GM23338 (cell line): ENCODE measurements at regions not wholly inside any gene's neighbourhood (a gene's known extent, or its start where the extent isn't known, plus 50 kb on each side); places are given as distances from the start of the nearest gene placed in this dataset.

Experiments
- ATAC-seq: fragments of 200-7000 bp; cut with Tn5 transposase; 3 replicates; pipeline ENCODE4 v1.9.1; 2020
- DNase-seq: peaks from one replicate; pipeline ENCODE4 v3.0.0-alpha.2; 2015; ENCODE audit warnings: low spot score
- H2AFZ ChIP-seq: fragments of 200-600 bp; sonication (generic); 2 replicates; pipeline ENCODE4 v1.8.0; 2016; ENCODE audit warnings: antibody characterized with exemption, mild to moderate bottlenecking, moderate library complexity
- H3F3A ChIP-seq: fragments of 200-600 bp; sonication (generic); replicated peaks from 2 replicates; pipeline ENCODE4 v1.8.0; 2017; ENCODE audit warnings: antibody characterized with exemption, mixed run types, low read depth
- H3K27ac ChIP-seq: fragments of 200-600 bp; sonication (generic); 2 replicates; pipeline ENCODE4 v1.6.1; 2016; ENCODE audit warnings: low read depth
- H3K27me3 ChIP-seq: fragments of 200-600 bp; sonication (generic); 2 replicates; pipeline ENCODE4 v1.8.0; 2016; ENCODE audit warnings: mild to moderate bottlenecking, mixed run types, moderate library complexity; ENCODE audit not compliant: insufficient read depth
- H3K36me3 ChIP-seq: fragments of 200-600 bp; sonication (generic); 2 replicates; pipeline ENCODE4 v1.8.0; 2016; ENCODE audit warnings: mild to moderate bottlenecking; ENCODE audit not compliant: insufficient read depth
- H3K4me1 ChIP-seq: fragments of 200-600 bp; sonication (generic); 2 replicates; pipeline ENCODE4 v1.8.0; 2016; ENCODE audit warnings: mild to moderate bottlenecking, moderate library complexity; ENCODE audit not compliant: insufficient read depth
- H3K4me2 ChIP-seq: fragments of 200-600 bp; sonication (generic); 2 replicates; pipeline ENCODE4 v1.7.1; 2017; ENCODE audit warnings: mixed run types
- H3K4me3 ChIP-seq: fragments of 200-600 bp; sonication (generic); 2 replicates; pipeline ENCODE4 v1.6.1; 2016; ENCODE audit warnings: mixed run types
- H3K79me2 ChIP-seq: fragments of 200-600 bp; sonication (generic); replicated peaks from 2 replicates; pipeline ENCODE4 v1.8.0; 2017; ENCODE audit warnings: mild to moderate bottlenecking; ENCODE audit not compliant: insufficient read depth
- H3K9me2 ChIP-seq: fragments of 200-600 bp; sonication (generic); 2 replicates; pipeline ENCODE4 v1.8.0; 2017; ENCODE audit not compliant: insufficient read depth
- H4K20me1 ChIP-seq: fragments of 200-600 bp; sonication (generic); replicated peaks from 2 replicates; pipeline ENCODE4 v1.8.0; 2017; ENCODE audit warnings: mild to moderate bottlenecking; ENCODE audit not compliant: insufficient read depth
- H3K27ac Mint-ChIP-seq: 2 replicates; pipeline ENCODE4 v1.8.0; 2020; ENCODE audit warnings: inconsistent platforms, mild to moderate bottlenecking, moderate library complexity, mixed read lengths
- H3K27me3 Mint-ChIP-seq: 3 replicates; pipeline ENCODE4 v1.8.0; 2022; ENCODE audit warnings: low read depth, mild to moderate bottlenecking, moderate library complexity, mixed read lengths, inconsistent platforms; ENCODE audit not compliant: insufficient read depth, poor library complexity
- H3K36me3 Mint-ChIP-seq: 3 replicates; pipeline ENCODE4 v1.8.0; 2021; ENCODE audit warnings: low read depth, mild to moderate bottlenecking, inconsistent platforms, moderate library complexity, mixed read lengths
- H3K4me1 Mint-ChIP-seq: 3 replicates; pipeline ENCODE4 v1.8.0; 2020; ENCODE audit warnings: mild to moderate bottlenecking, inconsistent platforms, mixed read lengths
- H3K4me3 Mint-ChIP-seq: 3 replicates; pipeline ENCODE4 v1.8.0; 2021; ENCODE audit warnings: moderate library complexity, mild to moderate bottlenecking, inconsistent platforms, mixed read lengths
- H3K9me3 Mint-ChIP-seq: 3 replicates; pipeline ENCODE4 v1.8.0; 2020; ENCODE audit warnings: moderate library complexity, mild to moderate bottlenecking, inconsistent platforms, mixed read lengths
- CREB1 ChIP-seq: fragments of 250-450 bp; sonication (Bioruptor Pico); IDR thresholded peaks from 2 replicates; pipeline ENCODE4 v1.5.0; 2020; ENCODE audit warnings: low read depth, mild to moderate bottlenecking, moderate library complexity
- EZH2 ChIP-seq: fragments of 200-600 bp; sonication (generic); IDR thresholded peaks from one replicate; pipeline ENCODE4 v1.8.0; 2017; ENCODE audit warnings: antibody characterized with exemption, mild to moderate bottlenecking, low read depth; ENCODE audit not compliant: unreplicated experiment
- EZH2phosphoT487 ChIP-seq: fragments of 200-600 bp; sonication (generic); IDR thresholded peaks from one replicate; pipeline ENCODE4 v1.8.1; 2018; ENCODE audit warnings: antibody characterized with exemption; ENCODE audit not compliant: unreplicated experiment
- JUNB ChIP-seq: IDR thresholded peaks from one replicate; pipeline ENCODE4 v1.6.1; 2016; ENCODE audit warnings: antibody characterized with exemption; ENCODE audit not compliant: unreplicated experiment
- NANOG ChIP-seq: IDR thresholded peaks from 2 replicates; pipeline ENCODE4 v1.6.1; 2016; ENCODE audit warnings: antibody characterized with exemption, borderline replicate concordance
- POLR2AphosphoS5 ChIP-seq: IDR thresholded peaks from 2 replicates; pipeline ENCODE4 v1.6.1; 2016; ENCODE audit warnings: antibody characterized with exemption, low read depth
- ZNF114 ChIP-seq: fragments of 250-450 bp; sonication (Bioruptor Pico); IDR thresholded peaks from 2 replicates; pipeline ENCODE4 v1.5.0; 2020; ENCODE audit warnings: mild to moderate bottlenecking, moderate library complexity
- TF ChIP-seq, protein P1 (sequence below): IDR thresholded peaks from one replicate; pipeline ENCODE4 v1.6.1; 2018; ENCODE audit warnings: antibody characterized with exemption; ENCODE audit not compliant: unreplicated experiment
- TF ChIP-seq, protein P2 (sequence below), 2 experiments: fragments of 200-600 bp in 1 of 2; sonication (generic) in 1 of 2; conservative IDR thresholded peaks; 2 replicates each; pipeline versions ENCODE4 v1.5.1 to v1.6.1; 2016 to 2017; ENCODE audit warnings: antibody characterized with exemption in 2 of 2, low read depth in 2 of 2, mild to moderate bottlenecking in 2 of 2, moderate library complexity in 1 of 2
- TF ChIP-seq, protein P3 (sequence below): IDR thresholded peaks from 2 replicates; pipeline ENCODE4 v1.6.1; 2016; ENCODE audit warnings: antibody characterized with exemption
- TF ChIP-seq, protein P4 (sequence below): fragments of 250-450 bp; sonication (Bioruptor Pico); IDR thresholded peaks from 2 replicates; pipeline ENCODE4 v1.5.0; 2020; ENCODE audit warnings: mild to moderate bottlenecking, moderate library complexity

DNA sequence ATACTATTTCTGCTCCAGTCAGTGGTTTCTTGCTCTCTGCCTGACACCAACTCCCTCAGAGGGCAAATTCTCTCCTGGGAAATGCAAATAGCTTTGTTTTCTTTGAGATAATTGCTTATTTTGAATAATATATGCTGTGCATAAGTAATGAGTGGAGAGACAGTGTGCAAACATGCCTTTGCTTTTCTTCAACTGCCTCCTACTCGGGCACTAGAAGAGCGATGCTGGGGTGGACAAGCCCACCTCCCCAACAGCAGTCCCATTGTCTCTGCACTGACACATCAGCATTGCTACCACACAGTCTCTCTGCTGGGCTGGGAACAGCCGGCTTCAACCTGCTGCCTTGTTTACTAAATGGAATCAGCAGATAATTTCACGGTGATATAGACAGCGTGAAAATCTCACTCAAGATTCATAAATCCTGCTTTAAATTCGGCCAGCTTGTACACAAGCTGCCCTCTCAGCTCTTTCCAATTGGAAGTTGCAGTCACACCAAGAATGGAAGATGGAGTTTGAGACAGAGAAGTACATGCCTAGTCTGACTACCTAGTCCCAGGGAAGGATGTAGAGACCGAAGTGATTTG is 694.5 kb downstream of the TDRD15 start (continued):
- TF ChIP-seq, protein P1, sequence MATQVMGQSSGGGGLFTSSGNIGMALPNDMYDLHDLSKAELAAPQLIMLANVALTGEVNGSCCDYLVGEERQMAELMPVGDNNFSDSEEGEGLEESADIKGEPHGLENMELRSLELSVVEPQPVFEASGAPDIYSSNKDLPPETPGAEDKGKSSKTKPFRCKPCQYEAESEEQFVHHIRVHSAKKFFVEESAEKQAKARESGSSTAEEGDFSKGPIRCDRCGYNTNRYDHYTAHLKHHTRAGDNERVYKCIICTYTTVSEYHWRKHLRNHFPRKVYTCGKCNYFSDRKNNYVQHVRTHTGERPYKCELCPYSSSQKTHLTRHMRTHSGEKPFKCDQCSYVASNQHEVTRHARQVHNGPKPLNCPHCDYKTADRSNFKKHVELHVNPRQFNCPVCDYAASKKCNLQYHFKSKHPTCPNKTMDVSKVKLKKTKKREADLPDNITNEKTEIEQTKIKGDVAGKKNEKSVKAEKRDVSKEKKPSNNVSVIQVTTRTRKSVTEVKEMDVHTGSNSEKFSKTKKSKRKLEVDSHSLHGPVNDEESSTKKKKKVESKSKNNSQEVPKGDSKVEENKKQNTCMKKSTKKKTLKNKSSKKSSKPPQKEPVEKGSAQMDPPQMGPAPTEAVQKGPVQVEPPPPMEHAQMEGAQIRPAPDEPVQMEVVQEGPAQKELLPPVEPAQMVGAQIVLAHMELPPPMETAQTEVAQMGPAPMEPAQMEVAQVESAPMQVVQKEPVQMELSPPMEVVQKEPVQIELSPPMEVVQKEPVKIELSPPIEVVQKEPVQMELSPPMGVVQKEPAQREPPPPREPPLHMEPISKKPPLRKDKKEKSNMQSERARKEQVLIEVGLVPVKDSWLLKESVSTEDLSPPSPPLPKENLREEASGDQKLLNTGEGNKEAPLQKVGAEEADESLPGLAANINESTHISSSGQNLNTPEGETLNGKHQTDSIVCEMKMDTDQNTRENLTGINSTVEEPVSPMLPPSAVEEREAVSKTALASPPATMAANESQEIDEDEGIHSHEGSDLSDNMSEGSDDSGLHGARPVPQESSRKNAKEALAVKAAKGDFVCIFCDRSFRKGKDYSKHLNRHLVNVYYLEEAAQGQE: no peak
- TF ChIP-seq, protein P2, sequence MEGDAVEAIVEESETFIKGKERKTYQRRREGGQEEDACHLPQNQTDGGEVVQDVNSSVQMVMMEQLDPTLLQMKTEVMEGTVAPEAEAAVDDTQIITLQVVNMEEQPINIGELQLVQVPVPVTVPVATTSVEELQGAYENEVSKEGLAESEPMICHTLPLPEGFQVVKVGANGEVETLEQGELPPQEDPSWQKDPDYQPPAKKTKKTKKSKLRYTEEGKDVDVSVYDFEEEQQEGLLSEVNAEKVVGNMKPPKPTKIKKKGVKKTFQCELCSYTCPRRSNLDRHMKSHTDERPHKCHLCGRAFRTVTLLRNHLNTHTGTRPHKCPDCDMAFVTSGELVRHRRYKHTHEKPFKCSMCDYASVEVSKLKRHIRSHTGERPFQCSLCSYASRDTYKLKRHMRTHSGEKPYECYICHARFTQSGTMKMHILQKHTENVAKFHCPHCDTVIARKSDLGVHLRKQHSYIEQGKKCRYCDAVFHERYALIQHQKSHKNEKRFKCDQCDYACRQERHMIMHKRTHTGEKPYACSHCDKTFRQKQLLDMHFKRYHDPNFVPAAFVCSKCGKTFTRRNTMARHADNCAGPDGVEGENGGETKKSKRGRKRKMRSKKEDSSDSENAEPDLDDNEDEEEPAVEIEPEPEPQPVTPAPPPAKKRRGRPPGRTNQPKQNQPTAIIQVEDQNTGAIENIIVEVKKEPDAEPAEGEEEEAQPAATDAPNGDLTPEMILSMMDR (conservative IDR thresholded peaks at IDR 0.05; ENCODE audit: low read depth in 2 of 2): no peak
- TF ChIP-seq EZH2phosphoT487: no peak
- TF ChIP-seq, protein P3, sequence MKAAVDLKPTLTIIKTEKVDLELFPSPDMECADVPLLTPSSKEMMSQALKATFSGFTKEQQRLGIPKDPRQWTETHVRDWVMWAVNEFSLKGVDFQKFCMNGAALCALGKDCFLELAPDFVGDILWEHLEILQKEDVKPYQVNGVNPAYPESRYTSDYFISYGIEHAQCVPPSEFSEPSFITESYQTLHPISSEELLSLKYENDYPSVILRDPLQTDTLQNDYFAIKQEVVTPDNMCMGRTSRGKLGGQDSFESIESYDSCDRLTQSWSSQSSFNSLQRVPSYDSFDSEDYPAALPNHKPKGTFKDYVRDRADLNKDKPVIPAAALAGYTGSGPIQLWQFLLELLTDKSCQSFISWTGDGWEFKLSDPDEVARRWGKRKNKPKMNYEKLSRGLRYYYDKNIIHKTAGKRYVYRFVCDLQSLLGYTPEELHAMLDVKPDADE: no peak
- TF ChIP-seq ZNF114 (CRISPR knock-in tag): no peak
- TF ChIP-seq POLR2AphosphoS5: no peak
- TF ChIP-seq NANOG: no peak
- no peak for TF ChIP-seq CREB1
- TF ChIP-seq EZH2: no peak
- no peak for TF ChIP-seq JUNB

DNA sequence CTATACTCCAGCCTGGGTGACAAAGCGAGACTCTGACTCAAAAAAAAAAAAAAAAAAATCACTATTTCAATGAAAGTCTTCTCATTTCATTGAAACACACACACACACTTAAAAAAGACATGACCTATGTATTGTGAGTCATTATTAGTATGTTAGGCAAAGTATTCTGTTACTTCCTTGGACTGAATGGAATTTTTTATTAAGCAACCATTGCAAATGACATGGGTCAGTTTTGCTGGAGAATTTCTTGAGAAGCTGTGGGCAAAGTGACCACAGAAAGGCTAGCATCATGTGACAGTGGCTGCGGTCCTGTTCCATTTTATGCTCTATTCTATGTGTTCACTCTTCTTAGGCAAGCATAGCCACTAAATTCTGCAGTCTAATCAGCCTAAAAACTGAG is 695.7 kb downstream of the TDRD15 start:
- H3K27ac Mint-ChIP-seq: no peak overlapping the region
- H3K4me3 ChIP-seq: no peak overlapping the region

More for the DNA sequence above, 695.7 kb downstream of the TDRD15 start:
- no peaks in the 10 kb centered on the region for H3K27me3 Mint-ChIP-seq
- Histone ChIP-seq H3K4me1 (peaks cover 12% of the 10 kb centered on the region), H3K36me3 (no peaks in the 10 kb centered on the region; the same call in 1 of the 2 replicates), H3K9me2 (no peaks in the 10 kb centered on the region), H3F3A (no peaks in the 10 kb centered on the region), H3K79me2 (no peaks in the 10 kb centered on the region), H3K4me2 (no peak overlapping the region), H4K20me1 (no peaks in the 10 kb centered on the region), H3K27ac (no peak overlapping the region), H3K27me3 (no peaks in the 10 kb centered on the region), H2AFZ (no peak overlapping the region)
- H3K36me3 Mint-ChIP-seq: no peaks in the 10 kb centered on the region
- ATAC-seq (no peak), DNase-seq (no peak)
- peaks cover 29% of the 10 kb centered on the region for H3K4me1 Mint-ChIP-seq
- TF ChIP-seq, protein P4, sequence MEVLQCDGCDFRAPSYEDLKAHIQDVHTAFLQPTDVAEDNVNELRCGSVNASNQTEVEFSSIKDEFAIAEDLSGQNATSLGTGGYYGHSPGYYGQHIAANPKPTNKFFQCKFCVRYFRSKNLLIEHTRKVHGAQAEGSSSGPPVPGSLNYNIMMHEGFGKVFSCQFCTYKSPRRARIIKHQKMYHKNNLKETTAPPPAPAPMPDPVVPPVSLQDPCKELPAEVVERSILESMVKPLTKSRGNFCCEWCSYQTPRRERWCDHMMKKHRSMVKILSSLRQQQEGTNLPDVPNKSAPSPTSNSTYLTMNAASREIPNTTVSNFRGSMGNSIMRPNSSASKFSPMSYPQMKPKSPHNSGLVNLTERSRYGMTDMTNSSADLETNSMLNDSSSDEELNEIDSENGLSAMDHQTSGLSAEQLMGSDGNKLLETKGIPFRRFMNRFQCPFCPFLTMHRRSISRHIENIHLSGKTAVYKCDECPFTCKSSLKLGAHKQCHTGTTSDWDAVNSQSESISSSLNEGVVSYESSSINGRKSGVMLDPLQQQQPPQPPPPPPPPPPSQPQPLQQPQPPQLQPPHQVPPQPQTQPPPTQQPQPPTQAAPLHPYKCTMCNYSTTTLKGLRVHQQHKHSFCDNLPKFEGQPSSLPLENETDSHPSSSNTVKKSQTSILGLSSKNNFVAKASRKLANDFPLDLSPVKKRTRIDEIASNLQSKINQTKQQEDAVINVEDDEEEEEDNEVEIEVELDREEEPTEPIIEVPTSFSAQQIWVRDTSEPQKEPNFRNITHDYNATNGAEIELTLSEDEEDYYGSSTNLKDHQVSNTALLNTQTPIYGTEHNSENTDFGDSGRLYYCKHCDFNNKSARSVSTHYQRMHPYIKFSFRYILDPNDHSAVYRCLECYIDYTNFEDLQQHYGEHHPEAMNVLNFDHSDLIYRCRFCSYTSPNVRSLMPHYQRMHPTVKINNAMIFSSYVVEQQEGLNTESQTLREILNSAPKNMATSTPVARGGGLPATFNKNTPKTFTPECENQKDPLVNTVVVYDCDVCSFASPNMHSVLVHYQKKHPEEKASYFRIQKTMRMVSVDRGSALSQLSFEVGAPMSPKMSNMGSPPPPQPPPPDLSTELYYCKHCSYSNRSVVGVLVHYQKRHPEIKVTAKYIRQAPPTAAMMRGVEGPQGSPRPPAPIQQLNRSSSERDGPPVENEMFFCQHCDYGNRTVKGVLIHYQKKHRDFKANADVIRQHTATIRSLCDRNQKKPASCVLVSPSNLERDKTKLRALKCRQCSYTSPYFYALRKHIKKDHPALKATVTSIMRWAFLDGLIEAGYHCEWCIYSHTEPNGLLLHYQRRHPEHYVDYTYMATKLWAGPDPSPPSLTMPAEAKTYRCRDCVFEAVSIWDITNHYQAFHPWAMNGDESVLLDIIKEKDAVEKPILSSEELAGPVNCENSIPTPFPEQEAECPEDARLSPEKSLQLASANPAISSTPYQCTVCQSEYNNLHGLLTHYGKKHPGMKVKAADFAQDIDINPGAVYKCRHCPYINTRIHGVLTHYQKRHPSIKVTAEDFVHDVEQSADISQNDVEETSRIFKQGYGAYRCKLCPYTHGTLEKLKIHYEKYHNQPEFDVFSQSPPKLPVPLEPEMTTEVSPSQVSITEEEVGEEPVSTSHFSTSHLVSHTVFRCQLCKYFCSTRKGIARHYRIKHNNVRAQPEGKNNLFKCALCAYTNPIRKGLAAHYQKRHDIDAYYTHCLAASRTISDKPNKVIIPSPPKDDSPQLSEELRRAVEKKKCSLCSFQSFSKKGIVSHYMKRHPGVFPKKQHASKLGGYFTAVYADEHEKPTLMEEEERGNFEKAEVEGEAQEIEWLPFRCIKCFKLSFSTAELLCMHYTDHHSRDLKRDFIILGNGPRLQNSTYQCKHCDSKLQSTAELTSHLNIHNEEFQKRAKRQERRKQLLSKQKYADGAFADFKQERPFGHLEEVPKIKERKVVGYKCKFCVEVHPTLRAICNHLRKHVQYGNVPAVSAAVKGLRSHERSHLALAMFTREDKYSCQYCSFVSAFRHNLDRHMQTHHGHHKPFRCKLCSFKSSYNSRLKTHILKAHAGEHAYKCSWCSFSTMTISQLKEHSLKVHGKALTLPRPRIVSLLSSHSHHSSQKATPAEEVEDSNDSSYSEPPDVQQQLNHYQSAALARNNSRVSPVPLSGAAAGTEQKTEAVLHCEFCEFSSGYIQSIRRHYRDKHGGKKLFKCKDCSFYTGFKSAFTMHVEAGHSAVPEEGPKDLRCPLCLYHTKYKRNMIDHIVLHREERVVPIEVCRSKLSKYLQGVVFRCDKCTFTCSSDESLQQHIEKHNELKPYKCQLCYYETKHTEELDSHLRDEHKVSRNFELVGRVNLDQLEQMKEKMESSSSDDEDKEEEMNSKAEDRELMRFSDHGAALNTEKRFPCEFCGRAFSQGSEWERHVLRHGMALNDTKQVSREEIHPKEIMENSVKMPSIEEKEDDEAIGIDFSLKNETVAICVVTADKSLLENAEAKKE (CRISPR knock-in tag): no peak
- TF ChIP-seq CREB1 (no peak), ZNF114 (CRISPR knock-in tag) (no peak), EZH2phosphoT487 (no peak)
- no peak overlapping the region for H3K4me3 Mint-ChIP-seq
- no peaks in the 10 kb centered on the region for H3K9me3 Mint-ChIP-seq
